ENCODE measurements at regions not wholly inside any gene's neighbourhood (a gene's known extent, or its start where the extent isn't known, plus 50 kb on each side); places are given as distances from the start of the nearest gene placed in this dataset.

GRCh38 chr1:8171751-8172464, 145.8 kb upstream of the ERRFI1 start:
- no peaks in the 10 kb centered on the region for H3K36me3 ChIP-seq
- no peaks in the 10 kb centered on the region for H3K27me3 ChIP-seq
- TF ChIP-seq CTCF (IDR thresholded peaks at IDR 0.05) = no peak
- H3K27ac ChIP-seq = no peak overlapping the region
- DNase-seq (ENCODE audit: low spot score) = no peak
- H3K4me1 ChIP-seq = peaks cover 0 to 24% of the 10 kb centered on the region in 2 donors
- no peaks in the 10 kb centered on the region for H3K9me3 ChIP-seq
- no peak overlapping the region for H3K4me3 ChIP-seq

DNA sequence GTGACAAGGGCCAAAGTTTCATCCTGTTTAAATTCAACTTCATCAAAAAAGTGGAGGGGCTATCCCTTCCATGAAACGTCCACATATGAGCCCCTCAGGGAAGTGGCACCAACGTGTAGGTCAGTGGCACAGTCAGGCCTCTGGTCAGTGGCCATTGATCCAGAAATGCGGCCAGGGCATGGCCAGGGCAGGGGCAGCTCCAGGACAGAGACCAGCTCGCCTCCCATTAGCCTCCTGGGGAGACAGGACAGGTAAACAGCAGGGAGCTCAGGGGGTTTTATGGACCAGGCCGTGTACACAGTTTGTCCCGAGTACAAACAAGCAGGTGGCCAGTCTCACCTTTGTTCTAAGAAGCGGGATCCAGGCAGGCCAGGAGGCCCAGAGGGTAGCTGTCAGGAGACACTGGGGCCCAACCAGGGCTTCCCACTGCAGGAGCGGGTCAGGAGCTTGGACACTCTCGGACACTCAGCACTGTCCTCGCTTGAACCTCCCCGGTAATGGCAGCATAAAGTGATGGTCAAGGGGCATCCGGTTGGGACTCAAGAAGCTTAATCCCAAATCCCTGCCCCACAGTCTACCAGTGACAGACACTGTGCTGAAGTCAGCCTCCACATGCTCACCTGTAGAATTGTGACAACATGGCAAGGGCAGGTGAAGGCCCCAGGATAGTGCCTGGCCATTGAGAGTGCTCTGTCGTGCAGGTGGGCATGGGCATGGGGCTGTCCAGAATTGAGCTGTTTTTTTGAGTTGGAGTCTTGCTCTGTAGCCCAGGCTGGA, 144.1 kb upstream of the ERRFI1 start:
- Histone ChIP-seq H3K27me3 (no peaks in the 10 kb centered on the region), H3K27ac (peak overlapping the region in 1 of 2 donors; percentile 35), H3K9me3 (no peaks in the 10 kb centered on the region), H3K4me1 (peaks cover 0 to 24% of the 10 kb centered on the region in 2 donors), H3K36me3 (no peaks in the 10 kb centered on the region), H3K4me3 (no peak overlapping the region)
- DNase-seq (ENCODE audit: low spot score) = no peak
- no peak for TF ChIP-seq CTCF (IDR thresholded peaks at IDR 0.05)

DNA sequence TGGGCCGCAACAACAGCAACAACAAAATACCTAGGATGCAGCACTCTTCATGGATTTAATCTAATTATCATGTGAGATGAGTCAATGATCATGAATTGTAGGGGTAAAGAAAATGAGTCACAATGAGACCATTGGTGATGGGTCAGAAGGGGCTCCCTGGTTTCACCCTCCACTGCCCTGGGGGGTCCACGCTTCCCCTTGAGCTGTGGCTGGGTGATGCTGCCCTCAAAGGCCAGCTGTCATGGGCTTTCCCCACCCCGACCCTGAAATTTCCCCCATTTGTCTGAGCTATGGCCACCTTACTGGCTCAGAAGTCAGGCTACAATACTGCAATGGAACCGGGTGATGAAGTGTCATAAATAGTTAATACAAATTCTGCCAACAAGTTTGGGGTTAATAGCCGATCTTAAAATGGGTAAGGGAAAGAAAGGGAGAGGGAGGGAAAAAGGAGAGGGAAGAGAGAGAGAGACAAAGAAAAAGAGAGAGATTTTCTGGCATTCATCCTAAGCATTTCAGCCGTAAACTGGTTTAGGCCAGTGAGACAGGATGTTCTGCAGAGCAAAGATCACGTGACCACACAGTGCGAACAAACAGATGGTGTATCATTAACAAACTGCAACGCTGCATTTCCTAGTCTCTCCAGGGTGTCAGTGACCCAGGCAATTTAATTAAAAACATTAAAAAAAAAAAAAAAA, 143.4 kb upstream of the ERRFI1 start:
- DNase-seq (ENCODE audit: low spot score) = peak; percentile 66
- Histone ChIP-seq H3K9me3 (no peaks in the 10 kb centered on the region), H3K4me1 (peaks cover 0 to 19% of the 10 kb centered on the region in 2 donors), H3K4me3 (no peak overlapping the region), H3K27me3 (no peaks in the 10 kb centered on the region), H3K27ac (peak overlapping the region in 1 of 2 donors; percentile 55), H3K36me3 (no peaks in the 10 kb centered on the region)
- no peak for TF ChIP-seq CTCF (IDR thresholded peaks at IDR 0.05)

DNA sequence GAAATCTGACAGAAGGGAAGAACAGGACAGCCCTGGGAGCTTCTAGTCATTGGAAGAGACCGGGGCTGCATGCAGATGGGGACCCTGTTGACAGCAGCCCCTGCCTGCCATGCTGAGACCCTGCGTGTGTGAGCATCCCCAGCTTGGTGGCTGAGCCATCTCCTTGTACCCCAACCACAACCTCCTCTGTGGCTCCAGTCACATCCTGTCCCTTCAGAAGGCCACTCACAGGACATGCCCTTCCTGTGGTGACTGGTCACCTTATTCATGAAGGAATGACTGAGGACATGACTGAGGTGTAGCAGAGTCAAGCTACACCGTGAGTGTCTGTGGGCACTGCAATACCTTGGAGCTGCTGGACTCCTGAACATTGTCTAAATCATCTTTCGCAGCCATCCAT, 141.8 kb upstream of the ERRFI1 start:
- Histone ChIP-seq H3K9me3 (no peaks in the 10 kb centered on the region), H3K27ac (no peak overlapping the region), H3K27me3 (no peaks in the 10 kb centered on the region), H3K4me3 (no peak overlapping the region), H3K36me3 (no peaks in the 10 kb centered on the region), H3K4me1 (peaks cover 0 to 12% of the 10 kb centered on the region in 2 donors)
- no peak for DNase-seq (ENCODE audit: low spot score)
- TF ChIP-seq CTCF (IDR thresholded peaks at IDR 0.05) = no peak

- peaks cover 0 to 12% of the 10 kb centered on the region in 2 donors for H3K4me1 ChIP-seq
- no peaks in the 10 kb centered on the region for H3K27me3 ChIP-seq
- H3K27ac ChIP-seq = no peak overlapping the region
- H3K4me3 ChIP-seq = no peak overlapping the region
- TF ChIP-seq CTCF (IDR thresholded peaks at IDR 0.05) = no peak
- no peaks in the 10 kb centered on the region for H3K36me3 ChIP-seq
- no peaks in the 10 kb centered on the region for H3K9me3 ChIP-seq
- DNase-seq (ENCODE audit: low spot score) = no peak
Measured at GRCh38 chr1:8166406-8166805, 140.3 kb upstream of the ERRFI1 start.

All from right atrium auricular region (tissue), 2 donors.